Lung (tissue), 11 donors: ENCODE measurements at regions not wholly inside any gene's neighbourhood (a gene's known extent, or its start where the extent isn't known, plus 50 kb on each side); places are given as distances from the start of the nearest gene placed in this dataset.

Experiments used
- ATAC-seq: fragments of 200-7000 bp; cut with Tn5 transposase; one replicate; pipeline ENCODE4 v1.9.1; 2020; ENCODE audit warnings: moderate number of reproducible peaks; ENCODE audit not compliant: insufficient read depth, low FRiP score
- DNase-seq, 3 donors: peaks; one replicate each; pipeline ENCODE4 v3.0.0-alpha.2; 2013 to 2017
- H3K27ac ChIP-seq, 2 donors: one replicate each; pipeline ENCODE4 v1.5.1; 2013; ENCODE audit warnings: mild to moderate bottlenecking in 2 of 2, moderate library complexity in 2 of 2, control low read depth in 1 of 2, inconsistent platforms in 1 of 2, low read depth in 1 of 2, low read length in 1 of 2
- H3K27me3 ChIP-seq, 3 donors: one replicate each; pipeline ENCODE4 v1.5.1; 2013; ENCODE audit warnings: low read length in 2 of 3; ENCODE audit not compliant: control insufficient read depth in 3 of 3, insufficient read depth in 3 of 3
- H3K36me3 ChIP-seq, 4 donors: one replicate each; pipeline ENCODE4 v1.5.1; 2013; ENCODE audit warnings: low read length in 4 of 4, mild to moderate bottlenecking in 1 of 4, moderate library complexity in 1 of 4; ENCODE audit not compliant: control insufficient read depth in 4 of 4, insufficient read depth in 4 of 4
- H3K4me1 ChIP-seq, 5 donors: one replicate each; pipeline ENCODE4 v1.5.1; 2013; ENCODE audit warnings: low read length in 5 of 5, mild to moderate bottlenecking in 2 of 5, moderate library complexity in 1 of 5; ENCODE audit not compliant: control insufficient read depth in 5 of 5, insufficient read depth in 5 of 5
- H3K4me3 ChIP-seq: one replicate; pipeline ENCODE4 v1.5.1; 2013; ENCODE audit warnings: mild to moderate bottlenecking, control low read depth, moderate library complexity
- H3K9ac ChIP-seq, 2 donors: one replicate each; pipeline ENCODE4 v1.5.1; 2013; ENCODE audit warnings: low read length in 2 of 2, control low read depth in 1 of 2; ENCODE audit not compliant: insufficient read depth in 1 of 2
- H3K9me3 ChIP-seq, 4 donors: one replicate each; pipeline ENCODE4 v1.5.1; 2013; ENCODE audit warnings: low read length in 3 of 4, mild to moderate bottlenecking in 1 of 4, moderate library complexity in 1 of 4; ENCODE audit not compliant: control insufficient read depth in 4 of 4, insufficient read depth in 3 of 4
- WGBS, 2 donors: extraction: QIAGEN DNeasy Blood & Tissue Kit; methylation state at CpG; one replicate each; pipeline ENCODE4 v1.1.7; 2013; 5-methylcytosine and 5-hydroxymethylcytosine counted together
- TF ChIP-seq, protein P1 (sequence below): IDR thresholded peaks from 2 replicates; pipeline ENCODE4 v1.5.1; 2012; ENCODE audit warnings: mild to moderate bottlenecking; ENCODE audit errors: control extremely low read depth, extremely low read depth
- donor health status: control.
- donor health status: control.
- donor health status: Bipolar disorder and iron deficiency.
- donor health status: healthy.
- donor health status: DM: yes; HTN: yes; CAD: no.

- WGBS, 2 donors, result 41 to 49% methylated on average over 5 of the region's 5 CpGs
- H3K4me3 ChIP-seq, result no peak overlapping the region
- peaks cover 0 to 29% (median 5%) of the 10 kb centered on the region in 5 donors for H3K4me1 ChIP-seq
- TF ChIP-seq, protein P1, sequence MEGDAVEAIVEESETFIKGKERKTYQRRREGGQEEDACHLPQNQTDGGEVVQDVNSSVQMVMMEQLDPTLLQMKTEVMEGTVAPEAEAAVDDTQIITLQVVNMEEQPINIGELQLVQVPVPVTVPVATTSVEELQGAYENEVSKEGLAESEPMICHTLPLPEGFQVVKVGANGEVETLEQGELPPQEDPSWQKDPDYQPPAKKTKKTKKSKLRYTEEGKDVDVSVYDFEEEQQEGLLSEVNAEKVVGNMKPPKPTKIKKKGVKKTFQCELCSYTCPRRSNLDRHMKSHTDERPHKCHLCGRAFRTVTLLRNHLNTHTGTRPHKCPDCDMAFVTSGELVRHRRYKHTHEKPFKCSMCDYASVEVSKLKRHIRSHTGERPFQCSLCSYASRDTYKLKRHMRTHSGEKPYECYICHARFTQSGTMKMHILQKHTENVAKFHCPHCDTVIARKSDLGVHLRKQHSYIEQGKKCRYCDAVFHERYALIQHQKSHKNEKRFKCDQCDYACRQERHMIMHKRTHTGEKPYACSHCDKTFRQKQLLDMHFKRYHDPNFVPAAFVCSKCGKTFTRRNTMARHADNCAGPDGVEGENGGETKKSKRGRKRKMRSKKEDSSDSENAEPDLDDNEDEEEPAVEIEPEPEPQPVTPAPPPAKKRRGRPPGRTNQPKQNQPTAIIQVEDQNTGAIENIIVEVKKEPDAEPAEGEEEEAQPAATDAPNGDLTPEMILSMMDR, result no peak
- ATAC-seq, result no peak
- H3K9ac ChIP-seq, result no peak overlapping the region
- H3K36me3 ChIP-seq, result no peaks in the 10 kb centered on the region
- no peaks in the 10 kb centered on the region for H3K27me3 ChIP-seq
- peak in 2 of 3 donors; percentile 22 to 66 for DNase-seq
- H3K27ac ChIP-seq, result no peak overlapping the region
- H3K9me3 ChIP-seq, result no peaks in the 10 kb centered on the region
Observed at GRCh38 chr3:64290161-64290560, 64.9 kb upstream of the PRICKLE2 start.

GRCh38 chr3:64289622-64290021 lies 64.4 kb upstream of the PRICKLE2 start:
- Histone ChIP-seq H3K27ac (no peak overlapping the region), H3K36me3 (no peaks in the 10 kb centered on the region), H3K9me3 (no peaks in the 10 kb centered on the region), H3K4me1 (peaks cover 0 to 29% (median 5%) of the 10 kb centered on the region in 5 donors), H3K27me3 (no peaks in the 10 kb centered on the region), H3K9ac (no peak overlapping the region), H3K4me3 (no peak overlapping the region)
- DNase-seq (no peak), ATAC-seq (no peak)
- TF ChIP-seq, protein P1, result no peak

GRCh38 chr3:64278625-64279024 lies 53.4 kb upstream of the PRICKLE2 start:
- 88 to 92% methylated on average over 5 of the region's 5 CpGs for WGBS, 2 donors
- H3K4me3 ChIP-seq, result no peak overlapping the region
- H3K4me1 ChIP-seq, result peaks cover 0 to 1% (median 0%) of the 10 kb centered on the region in 5 donors
- H3K36me3 ChIP-seq, result no peaks in the 10 kb centered on the region
- ATAC-seq, result no peak
- no peaks in the 10 kb centered on the region for H3K27me3 ChIP-seq
- H3K9me3 ChIP-seq, result no peaks in the 10 kb centered on the region
- H3K9ac ChIP-seq, result no peak overlapping the region
- TF ChIP-seq, protein P1, result no peak
- DNase-seq, result no peak
- H3K27ac ChIP-seq, result no peak overlapping the region

- H3K27me3 ChIP-seq, result no peaks in the 10 kb centered on the region
- no peak overlapping the region for H3K4me3 ChIP-seq
- WGBS, 2 donors, result 56 to 66% methylated on average over 3 of the region's 3 CpGs
- TF ChIP-seq, protein P1, result no peak
- DNase-seq (no peak), ATAC-seq (no peak)
- no peaks in the 10 kb centered on the region for H3K36me3 ChIP-seq
- H3K4me1 ChIP-seq, result peaks cover 0 to under 1% (median 0%) of the 10 kb centered on the region in 5 donors
- no peak overlapping the region for H3K9ac ChIP-seq
- H3K27ac ChIP-seq, result no peak overlapping the region
- no peaks in the 10 kb centered on the region for H3K9me3 ChIP-seq
Observed at GRCh38 chr3:64276131-64276530, 50.9 kb upstream of the PRICKLE2 start.
